ENCODE measurements at regions not wholly inside any gene's neighbourhood (a gene's known extent, or its start where the extent isn't known, plus 50 kb on each side); places are given as distances from the start of the nearest gene placed in this dataset.

- DNase-seq (ENCODE audit: low spot score): no peak
- intact Hi-C loops (cut with DNase I): no loop called here
Observed at GRCh38 chr3:154022606-154023005, 98.6 kb upstream of the ARHGEF26 start.

GRCh38 chr3:154023148-154023547, 98.0 kb upstream of the ARHGEF26 start:
- intact Hi-C loops (cut with DNase I): no loop called here
- DNase-seq (ENCODE audit: low spot score): no peak

GRCh38 chr3:154025007-154025406, 96.2 kb upstream of the ARHGEF26 start:
- no peak for DNase-seq (ENCODE audit: low spot score)
- intact Hi-C loops (cut with DNase I): no loop called here

- DNase-seq (ENCODE audit: low spot score): no peak
- intact Hi-C loops (cut with DNase I): no loop called here
Observed at GRCh38 chr3:154029926-154030325, 91.3 kb upstream of the ARHGEF26 start.

GRCh38 chr3:154034797-154035330, 86.3 kb upstream of the ARHGEF26 start:
- intact Hi-C loops (cut with DNase I): no loop called here
- no peak for DNase-seq (ENCODE audit: low spot score)

GRCh38 chr3:154040283-154040682, 80.9 kb upstream of the ARHGEF26 start:
- intact Hi-C loops (cut with DNase I): no loop called here
- no peak for DNase-seq (ENCODE audit: low spot score)

- intact Hi-C loops (cut with DNase I): no loop called here
- DNase-seq (ENCODE audit: low spot score): no peak
Observed at GRCh38 chr3:154044671-154045070, 76.5 kb upstream of the ARHGEF26 start.

GRCh38 chr3:154050216-154050615, 71.0 kb upstream of the ARHGEF26 start:
- no peak for DNase-seq (ENCODE audit: low spot score)
- intact Hi-C loops (cut with DNase I): no loop called here

GRCh38 chr3:154050766-154051165, 70.4 kb upstream of the ARHGEF26 start:
- intact Hi-C loops (cut with DNase I): no loop called here
- DNase-seq (ENCODE audit: low spot score): no peak

- intact Hi-C loops (cut with DNase I): loop anchor here in 1 of 2 donors (2.0 kb wide), 1 partner anchor 23 kb away; no protein-coding TSS in a partner anchor
Observed at GRCh38 chr3:154059833-154060232, 61.4 kb upstream of the ARHGEF26 start.

GRCh38 chr3:154060238-154061000, 60.8 kb upstream of the ARHGEF26 start:
- no peak for DNase-seq (ENCODE audit: low spot score)
- intact Hi-C loops (cut with DNase I): no loop called here

More at GRCh38 chr3:154059833-154060232, 61.4 kb upstream of the ARHGEF26 start:
- no peak for DNase-seq (ENCODE audit: low spot score)

- intact Hi-C loops (cut with DNase I): no loop called here
- DNase-seq (ENCODE audit: low spot score): no peak
Observed at GRCh38 chr3:154061001-154061370, 60.2 kb upstream of the ARHGEF26 start.

- no peak for DNase-seq (ENCODE audit: low spot score)
- intact Hi-C loops (cut with DNase I): no loop called here
Observed at GRCh38 chr3:154062513-154062912, 58.7 kb upstream of the ARHGEF26 start.

GRCh38 chr3:154071146-154071545, 50.0 kb upstream of the ARHGEF26 start:
- no peak for DNase-seq (ENCODE audit: low spot score)
- intact Hi-C loops (cut with DNase I): no loop called here
